OCI-LY3 (cell line): ENCODE measurements at regions not wholly inside any gene's neighbourhood (a gene's known extent, or its start where the extent isn't known, plus 50 kb on each side); places are given as distances from the start of the nearest gene placed in this dataset.
"Not testable (repeated sequence)": the region's sequence is repeated elsewhere in the genome, so short reads cannot be mapped to it uniquely, and the experiment has no call there.

Experiments
- H2AFZ ChIP-seq: fragments of 200-600, 300-600 bp; shearing (Covaris generic); 2 replicates; pipeline ENCODE4 v1.6.0; 2014; ENCODE audit warnings: antibody characterized with exemption, low read depth, low read length
- H3K27ac ChIP-seq: fragments of 200-600, 300-600 bp; sonication (generic); 2 replicates; pipeline ENCODE4 v1.5.1; 2014; ENCODE audit warnings: mild to moderate bottlenecking, low read length, moderate library complexity, mixed read lengths
- H3K27me3 ChIP-seq: fragments of 200-600, 300-600 bp; sonication (generic); 2 replicates; pipeline ENCODE4 v1.6.1; 2014; ENCODE audit warnings: low read depth, low read length, mixed read lengths
- H3K36me3 ChIP-seq: fragments of 200-600, 300-600 bp; sonication (generic); replicated peaks from 2 replicates; pipeline ENCODE3; 2014; ENCODE audit warnings: low read depth, low read length, mixed read lengths
- H3K4me1 ChIP-seq: fragments of 300-600, 200-600 bp; sonication (generic); 2 replicates; pipeline ENCODE4 v1.6.1; 2014; ENCODE audit warnings: low read length, mixed read lengths
- H3K4me2 ChIP-seq: fragments of 200-600, 300-600 bp; sonication (generic); 2 replicates; pipeline ENCODE4 v1.6.1; 2014; ENCODE audit warnings: low read length, mixed read lengths
- H3K4me3 ChIP-seq: fragments of 300-600, 200-600 bp; sonication (generic); 2 replicates; pipeline ENCODE4 v1.5.1; 2014; ENCODE audit warnings: antibody characterized with exemption, mild to moderate bottlenecking, low read length, moderate library complexity
- H3K79me2 ChIP-seq: fragments of 300-600, 200-600 bp; shearing (Covaris generic); 2 replicates; pipeline ENCODE4 v1.6.1; 2014; ENCODE audit warnings: mild to moderate bottlenecking, low read length, mixed read lengths
- H3K9ac ChIP-seq: fragments of 300-600, 200-600 bp; shearing (Covaris generic); 2 replicates; pipeline ENCODE4 v1.6.0; 2014; ENCODE audit warnings: mild to moderate bottlenecking, low read length, moderate library complexity
- H3K9me3 ChIP-seq: fragments of 200-600, 300-600 bp; shearing (Covaris generic); 2 replicates; pipeline ENCODE4 v1.6.1; 2014; ENCODE audit warnings: low read length, mixed read lengths; ENCODE audit not compliant: insufficient read depth
- H4K20me1 ChIP-seq: fragments of 200-600, 300-600 bp; sonication (generic); 2 replicates; pipeline ENCODE4 v1.6.1; 2016; ENCODE audit warnings: low read length, mixed read lengths; ENCODE audit not compliant: insufficient read depth
- EZH2phosphoT487 ChIP-seq: fragments of 200-600 bp; shearing (Covaris generic); IDR thresholded peaks from 2 replicates; pipeline ENCODE4 v1.6.1; 2018; ENCODE audit warnings: antibody characterized with exemption, mixed run types, low read depth
- TF ChIP-seq, protein P1 (sequence below): fragments of 200-600, 300-600 bp; sonication (generic); IDR thresholded peaks from 2 replicates; pipeline ENCODE4 v1.5.1; 2014; ENCODE audit warnings: antibody characterized with exemption, low read length, low read depth

DNA sequence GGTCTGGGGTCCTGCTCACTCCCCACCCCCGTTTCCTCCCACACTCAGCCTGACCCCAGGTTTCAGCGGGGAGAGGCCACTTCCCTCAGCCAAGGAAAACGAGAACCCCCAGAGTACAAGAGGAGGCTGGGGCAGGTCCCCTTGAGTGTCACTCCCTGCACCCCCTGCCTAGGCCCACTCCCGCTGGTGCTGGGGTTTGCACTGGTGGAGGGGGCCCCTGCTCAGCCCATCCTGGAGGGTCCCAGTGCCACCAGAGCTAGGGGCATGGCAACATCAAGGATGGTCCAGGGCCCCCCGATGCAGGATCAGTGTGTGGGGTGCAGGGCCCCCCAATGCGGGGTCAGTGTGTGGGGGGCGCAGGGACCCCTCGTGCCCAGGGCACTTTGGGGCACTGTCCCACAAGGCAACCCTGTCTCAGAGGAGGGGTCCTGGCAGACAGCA is 70.5 kb upstream of the KCTD7 start:
- Histone ChIP-seq H3K9ac (no peak overlapping the region), H3K27me3 (no peaks in the 10 kb centered on the region), H3K9me3 (no peaks in the 10 kb centered on the region), H3K79me2 (peaks cover 5% of the 10 kb centered on the region; the same call in 1 of the 2 replicates), H3K4me3 (no peak overlapping the region), H3K27ac (no peak overlapping the region), H3K4me2 (no peak overlapping the region), H2AFZ (no peak overlapping the region), H3K36me3 (no peaks in the 10 kb centered on the region), H3K4me1 (no peaks in the 10 kb centered on the region), H4K20me1 (0 out of 2 replicates have a peak, but pooled peaks cover 5% of the 10 kb centered on the region)
- TF ChIP-seq, protein P1, sequence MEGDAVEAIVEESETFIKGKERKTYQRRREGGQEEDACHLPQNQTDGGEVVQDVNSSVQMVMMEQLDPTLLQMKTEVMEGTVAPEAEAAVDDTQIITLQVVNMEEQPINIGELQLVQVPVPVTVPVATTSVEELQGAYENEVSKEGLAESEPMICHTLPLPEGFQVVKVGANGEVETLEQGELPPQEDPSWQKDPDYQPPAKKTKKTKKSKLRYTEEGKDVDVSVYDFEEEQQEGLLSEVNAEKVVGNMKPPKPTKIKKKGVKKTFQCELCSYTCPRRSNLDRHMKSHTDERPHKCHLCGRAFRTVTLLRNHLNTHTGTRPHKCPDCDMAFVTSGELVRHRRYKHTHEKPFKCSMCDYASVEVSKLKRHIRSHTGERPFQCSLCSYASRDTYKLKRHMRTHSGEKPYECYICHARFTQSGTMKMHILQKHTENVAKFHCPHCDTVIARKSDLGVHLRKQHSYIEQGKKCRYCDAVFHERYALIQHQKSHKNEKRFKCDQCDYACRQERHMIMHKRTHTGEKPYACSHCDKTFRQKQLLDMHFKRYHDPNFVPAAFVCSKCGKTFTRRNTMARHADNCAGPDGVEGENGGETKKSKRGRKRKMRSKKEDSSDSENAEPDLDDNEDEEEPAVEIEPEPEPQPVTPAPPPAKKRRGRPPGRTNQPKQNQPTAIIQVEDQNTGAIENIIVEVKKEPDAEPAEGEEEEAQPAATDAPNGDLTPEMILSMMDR: no peak
- no peak for TF ChIP-seq EZH2phosphoT487

DNA sequence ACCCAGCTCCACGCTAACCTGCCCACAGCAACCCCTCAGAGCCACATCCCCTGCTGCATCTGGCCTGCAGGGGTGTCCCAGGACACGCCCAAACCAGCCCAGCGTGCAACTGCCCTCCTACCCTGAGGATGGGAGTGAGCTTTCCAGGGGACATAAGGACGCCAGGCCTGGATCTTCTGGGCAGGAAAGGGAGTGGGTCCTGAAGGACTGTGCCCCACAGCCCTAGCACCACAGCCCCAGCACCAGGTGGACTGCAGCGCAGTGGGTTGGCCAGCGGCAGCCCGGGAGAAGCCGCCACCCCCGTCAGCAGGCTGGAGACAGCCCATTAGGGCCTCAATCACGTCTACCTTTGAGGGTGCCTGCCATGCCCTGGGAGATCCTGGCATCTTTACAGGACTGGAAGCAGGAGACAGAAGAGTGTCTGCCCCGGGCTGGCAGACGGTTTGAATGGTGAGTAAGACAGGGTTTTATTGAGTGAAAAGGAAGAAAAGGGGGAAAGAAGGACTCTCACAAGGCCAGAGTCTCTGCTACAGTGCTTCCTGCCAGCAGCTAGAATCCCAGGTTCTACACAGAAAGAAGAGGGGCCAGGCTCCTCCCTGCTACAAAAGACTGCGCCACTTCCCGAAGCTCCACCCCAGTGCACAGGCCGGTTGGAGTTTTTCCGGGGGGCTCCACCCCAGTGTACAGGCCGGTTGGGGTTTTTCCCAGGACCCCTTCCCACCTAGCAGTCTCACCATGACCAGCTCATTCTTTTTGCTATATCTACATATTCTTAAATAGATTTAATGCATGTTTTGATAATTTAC is 69.8 kb upstream of the KCTD7 start:
- no peaks in the 10 kb centered on the region for H3K36me3 ChIP-seq
- H3K27ac ChIP-seq: no peak overlapping the region
- H3K4me3 ChIP-seq: no peak overlapping the region
- no peaks in the 10 kb centered on the region for H3K27me3 ChIP-seq
- no peak overlapping the region for H3K9ac ChIP-seq
- H3K4me1 ChIP-seq: no peaks in the 10 kb centered on the region
- TF ChIP-seq, protein P1: no peak
- peaks cover 5% of the 10 kb centered on the region; the same call in 1 of the 2 replicates for H3K79me2 ChIP-seq
- H3K9me3 ChIP-seq: no peaks in the 10 kb centered on the region
- no peak overlapping the region for H3K4me2 ChIP-seq
- H2AFZ ChIP-seq: no peak overlapping the region
- 0 out of 2 replicates have a peak, but pooled peaks cover 5% of the 10 kb centered on the region for H4K20me1 ChIP-seq

GRCh38 chr7:66564045-66564444 is 64.6 kb upstream of the KCTD7 start:
- peaks cover 2% of the 10 kb centered on the region for H3K36me3 ChIP-seq
- H3K4me2 ChIP-seq: no peak overlapping the region
- no peaks in the 10 kb centered on the region for H3K4me1 ChIP-seq
- H3K27me3 ChIP-seq: no peaks in the 10 kb centered on the region
- no peaks in the 10 kb centered on the region for H4K20me1 ChIP-seq
- H3K4me3 ChIP-seq: no peak overlapping the region
- no peak for TF ChIP-seq EZH2phosphoT487
- TF ChIP-seq, protein P1: no peak
- no peak overlapping the region for H2AFZ ChIP-seq
- no peaks in the 10 kb centered on the region for H3K9me3 ChIP-seq
- H3K27ac ChIP-seq: no peak overlapping the region
- H3K79me2 ChIP-seq: peaks cover 5% of the 10 kb centered on the region
- H3K9ac ChIP-seq: no peak overlapping the region

- H3K79me2 ChIP-seq, H4K20me1 ChIP-seq, H3K36me3 ChIP-seq: not testable (repeated sequence)
Observed at GRCh38 chr7:66570179-66570578, 58.5 kb upstream of the KCTD7 start.

More at GRCh38 chr7:66570179-66570578, 58.5 kb upstream of the KCTD7 start:
- not testable (repeated sequence) for H3K9ac ChIP-seq, H3K27ac ChIP-seq, H2AFZ ChIP-seq, H3K4me2 ChIP-seq, H3K9me3 ChIP-seq, H3K4me1 ChIP-seq, H3K27me3 ChIP-seq, H3K4me3 ChIP-seq
